22Rv1 (cell line): ENCODE measurements at regions not wholly inside any gene's neighbourhood (a gene's known extent, or its start where the extent isn't known, plus 50 kb on each side); places are given as distances from the start of the nearest gene placed in this dataset.

Source experiments
- CTCF ChIP-seq: fragments of 450-650 bp; IDR thresholded peaks from 2 replicates; pipeline ENCODE4 v1.5.1; 2017; ENCODE audit warnings: mild to moderate bottlenecking
- ZFX ChIP-seq: fragments of 450-650 bp; IDR thresholded peaks from 2 replicates; pipeline ENCODE4 v1.6.1; 2017; ENCODE audit warnings: antibody characterized with exemption, borderline replicate concordance

- TF ChIP-seq CTCF (no peak), ZFX (no peak)
These were observed 134.1 kb downstream of the NUDT12 start for GRCh38 chr5:103428411-103428871.
